BLaER1 (cell line): ENCODE measurements at regions not wholly inside any gene's neighbourhood (a gene's known extent, or its start where the extent isn't known, plus 50 kb on each side); places are given as distances from the start of the nearest gene placed in this dataset.
"Not testable (repeated sequence)": the region's sequence is repeated elsewhere in the genome, so short reads cannot be mapped to it uniquely, and the experiment has no call there.

Source experiments
- H3K27ac ChIP-seq: shearing (Covaris generic); formaldehyde crosslinking; 2 replicates; pipeline ENCODE4 v1.8.1; 2022
- H3K27me3 ChIP-seq: shearing (Covaris generic); formaldehyde crosslinking; 2 replicates; pipeline ENCODE4 v1.8.1; 2022
- H3K36me3 ChIP-seq: shearing (Covaris generic); formaldehyde crosslinking; 2 replicates; pipeline ENCODE4 v1.8.1; 2022
- H3K4me1 ChIP-seq: shearing (Covaris generic); formaldehyde crosslinking; 2 replicates; pipeline ENCODE4 v1.8.1; 2022
- H3K4me2 ChIP-seq: shearing (Covaris generic); formaldehyde crosslinking; 2 replicates; pipeline ENCODE4 v1.8.1; 2022
- H3K4me3 ChIP-seq: shearing (Covaris generic); formaldehyde crosslinking; 2 replicates; pipeline ENCODE4 v1.8.1; 2022
- H3K9ac ChIP-seq: shearing (Covaris generic); formaldehyde crosslinking; 2 replicates; pipeline ENCODE4 v1.8.1; 2022
- H3K9me3 ChIP-seq: shearing (Covaris generic); formaldehyde crosslinking; 2 replicates; pipeline ENCODE4 v1.8.1; 2022
- H4K20me1 ChIP-seq: shearing (Covaris generic); formaldehyde crosslinking; 2 replicates; pipeline ENCODE4 v1.8.1; 2022
- Cebpa-rat ChIP-seq: shearing (Covaris generic); IDR thresholded peaks from 2 replicates; pipeline ENCODE4 v1.8.1; 2022

DNA sequence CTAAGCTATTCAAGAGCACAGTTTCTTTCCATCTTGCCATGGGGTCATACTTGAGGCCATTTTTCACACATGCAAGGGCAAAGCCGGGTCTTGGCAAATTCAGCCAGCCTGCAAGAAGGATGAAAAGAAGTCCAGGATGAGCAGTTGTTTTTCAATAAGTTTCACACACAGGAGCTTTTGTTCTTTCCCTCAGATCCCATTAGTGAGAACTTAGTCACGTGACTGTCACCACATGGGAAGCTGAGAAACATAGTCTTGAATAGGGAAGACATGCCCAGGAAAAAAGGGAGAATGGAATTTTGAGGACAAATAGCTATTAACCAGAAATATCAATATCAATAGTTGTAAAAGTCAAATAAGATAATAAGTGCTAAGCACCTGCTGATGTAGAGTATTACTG is 137.7 kb downstream of the AHR start:
- Histone ChIP-seq H3K9ac (no peak overlapping the region), H3K36me3 (peaks cover 21% of the 10 kb centered on the region; the same call in 1 of the 2 replicates), H3K27ac (no peak overlapping the region), H3K4me3 (no peak overlapping the region), H3K4me1 (no peaks in the 10 kb centered on the region), H4K20me1 (no peaks in the 10 kb centered on the region), H3K27me3 (no peaks in the 10 kb centered on the region), H3K4me2 (no peak overlapping the region), H3K9me3 (peaks cover 27% of the 10 kb centered on the region)
- no peak for TF ChIP-seq Cebpa-rat

GRCh38 chr7:17437586-17437985 is 139.1 kb downstream of the AHR start:
- Histone ChIP-seq H3K27me3 (no peaks in the 10 kb centered on the region), H3K9me3 (peaks cover 30% of the 10 kb centered on the region), H4K20me1 (no peaks in the 10 kb centered on the region), H3K4me3 (no peak overlapping the region), H3K9ac (no peak overlapping the region), H3K4me2 (no peak overlapping the region), H3K27ac (no peak overlapping the region), H3K4me1 (no peaks in the 10 kb centered on the region), H3K36me3 (peaks cover 21% of the 10 kb centered on the region; the same call in 1 of the 2 replicates)
- TF ChIP-seq Cebpa-rat = no peak

DNA sequence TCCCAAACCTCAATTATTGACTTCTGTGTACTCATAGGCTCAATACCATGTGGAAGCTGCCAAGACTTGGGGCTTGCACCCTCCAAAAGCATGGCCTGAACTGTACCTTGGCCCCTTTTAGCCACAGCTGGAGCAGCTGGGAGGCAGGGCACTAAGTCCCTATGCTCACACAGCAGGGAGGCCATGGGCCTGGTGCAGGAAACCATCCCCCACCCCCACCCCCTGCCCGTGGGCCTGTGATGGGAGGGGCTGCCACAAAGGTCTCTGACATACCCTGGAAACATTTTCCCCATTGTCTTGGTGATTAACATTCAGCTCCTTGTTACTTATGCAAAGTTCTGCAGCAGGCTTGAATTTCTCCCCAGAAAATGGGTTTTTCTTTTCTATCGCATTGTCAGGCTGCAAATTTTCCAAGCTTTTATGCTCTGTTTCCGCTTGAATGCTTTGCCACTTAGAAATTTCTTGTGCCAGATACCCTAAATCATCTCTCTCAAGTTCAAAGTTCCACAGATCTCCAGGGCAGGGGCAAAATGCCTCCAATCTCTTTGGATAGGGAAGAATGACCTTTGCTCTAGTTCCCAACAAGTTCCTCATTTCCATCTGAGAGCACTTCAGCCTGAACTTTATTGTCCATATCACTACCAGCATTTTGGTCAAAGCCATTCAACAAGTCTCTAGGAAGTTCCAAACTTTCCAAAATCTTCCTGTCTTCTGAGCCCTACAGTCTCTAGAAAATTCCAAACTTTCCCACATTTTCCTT is 141.8 kb downstream of the AHR start:
- not testable (repeated sequence) for H3K4me1 ChIP-seq, H4K20me1 ChIP-seq, H3K4me3 ChIP-seq, H3K4me2 ChIP-seq, H3K9ac ChIP-seq, H3K27me3 ChIP-seq, H3K27ac ChIP-seq
- H3K9me3 ChIP-seq = peaks cover 26% of the 10 kb centered on the region
- H3K36me3 ChIP-seq = peaks cover 14% of the 10 kb centered on the region; the same call in 1 of the 2 replicates

- Histone ChIP-seq H3K9ac (no peak overlapping the region), H3K36me3 (peaks cover 10% of the 10 kb centered on the region; the same call in 1 of the 2 replicates), H3K4me2 (no peak overlapping the region), H3K4me3 (no peak overlapping the region), H4K20me1 (no peaks in the 10 kb centered on the region), H3K4me1 (no peaks in the 10 kb centered on the region), H3K27me3 (no peaks in the 10 kb centered on the region), H3K9me3 (peaks cover 27% of the 10 kb centered on the region), H3K27ac (no peak overlapping the region)
- TF ChIP-seq Cebpa-rat = no peak
These were observed 142.4 kb downstream of the AHR start for GRCh38 chr7:17440831-17441230.

DNA sequence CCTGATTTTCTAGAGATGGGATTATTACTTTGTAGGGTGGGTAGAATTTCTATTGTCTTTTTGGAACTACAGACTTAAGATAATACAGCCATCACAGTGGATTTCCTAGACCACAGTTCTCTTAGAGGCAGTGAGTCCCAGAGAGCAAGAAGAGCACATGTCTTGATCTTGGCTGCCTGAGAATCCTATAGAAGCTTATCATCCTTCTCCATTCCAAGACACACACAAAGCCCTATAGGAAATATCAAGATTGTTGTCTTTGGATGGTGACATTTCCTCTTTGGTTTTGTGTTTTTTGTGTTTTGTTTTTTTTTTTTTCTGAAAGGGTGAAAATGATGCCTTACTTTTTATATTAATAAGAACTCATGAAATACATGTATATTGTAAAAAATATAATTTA is 143.1 kb downstream of the AHR start:
- Histone ChIP-seq H3K27ac (no peak overlapping the region), H4K20me1 (no peaks in the 10 kb centered on the region), H3K36me3 (peaks cover 8% of the 10 kb centered on the region; the same call in 1 of the 2 replicates), H3K4me3 (no peak overlapping the region), H3K4me1 (no peaks in the 10 kb centered on the region), H3K9me3 (peaks cover 35% of the 10 kb centered on the region), H3K4me2 (no peak overlapping the region), H3K27me3 (no peaks in the 10 kb centered on the region), H3K9ac (no peak overlapping the region)
- no peak for TF ChIP-seq Cebpa-rat

DNA sequence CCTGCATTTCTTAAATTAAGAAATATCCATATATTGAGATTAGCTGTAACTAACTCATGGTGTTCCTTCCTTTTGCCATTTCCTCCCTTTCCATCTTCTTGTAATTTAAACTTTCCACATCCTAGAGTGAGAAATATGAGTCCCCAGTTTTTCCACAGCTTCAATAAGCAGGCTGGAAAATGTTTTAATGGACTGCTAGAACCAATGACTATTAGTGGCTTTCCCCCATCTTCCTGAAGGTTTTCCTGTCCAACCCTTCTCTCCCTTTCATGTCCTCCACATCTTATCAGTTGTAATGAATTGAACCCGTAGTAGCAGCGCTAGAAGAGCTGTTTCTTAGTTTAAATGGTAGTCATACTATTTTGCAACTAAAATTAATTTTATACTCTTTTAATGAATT is 145.7 kb downstream of the AHR start:
- Histone ChIP-seq H3K9me3 (peaks cover 51% of the 10 kb centered on the region), H3K27ac (no peak overlapping the region), H3K4me1 (no peaks in the 10 kb centered on the region), H3K4me2 (no peak overlapping the region), H3K4me3 (no peak overlapping the region), H3K9ac (no peak overlapping the region), H4K20me1 (no peaks in the 10 kb centered on the region), H3K27me3 (no peaks in the 10 kb centered on the region), H3K36me3 (peaks cover 10% of the 10 kb centered on the region)
- TF ChIP-seq Cebpa-rat = no peak

DNA sequence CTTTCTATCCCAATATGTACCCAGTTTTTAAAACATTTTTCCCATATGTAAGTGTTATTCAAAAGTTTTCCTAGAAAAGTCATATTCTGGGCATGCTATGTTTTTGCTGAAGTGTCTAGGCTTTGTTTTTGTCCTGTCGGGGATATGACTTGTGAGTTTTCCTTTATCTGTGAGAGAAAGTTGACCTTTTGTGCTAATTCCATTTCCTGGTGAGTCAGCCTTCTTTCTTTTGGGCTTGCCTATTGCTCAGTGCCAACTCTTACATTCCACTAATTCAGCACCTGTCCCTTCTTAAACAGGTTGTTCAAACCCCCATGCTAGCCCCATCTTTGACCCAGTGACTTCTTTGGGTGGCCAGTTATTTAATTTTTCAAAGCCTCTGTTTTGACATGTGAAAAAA is 146.2 kb downstream of the AHR start:
- Histone ChIP-seq H3K4me2 (no peak overlapping the region), H3K27me3 (no peaks in the 10 kb centered on the region), H3K9ac (no peak overlapping the region), H3K27ac (no peak overlapping the region), H3K36me3 (peaks cover 13% of the 10 kb centered on the region), H3K4me3 (no peak overlapping the region), H3K4me1 (no peaks in the 10 kb centered on the region), H4K20me1 (no peaks in the 10 kb centered on the region), H3K9me3 (peaks cover 51% of the 10 kb centered on the region)
- TF ChIP-seq Cebpa-rat = no peak

- Histone ChIP-seq H3K4me3 (no peak overlapping the region), H3K9ac (no peak overlapping the region), H3K9me3 (peaks cover 43% of the 10 kb centered on the region), H4K20me1 (no peaks in the 10 kb centered on the region), H3K36me3 (peaks cover 17% of the 10 kb centered on the region), H3K4me2 (no peak overlapping the region), H3K27ac (no peak overlapping the region), H3K4me1 (no peaks in the 10 kb centered on the region), H3K27me3 (no peaks in the 10 kb centered on the region)
- TF ChIP-seq Cebpa-rat = no peak
These were observed 147.9 kb downstream of the AHR start for GRCh38 chr7:17446340-17446739.

- Histone ChIP-seq H3K9me3 (peaks cover 53% of the 10 kb centered on the region), H3K36me3 (peaks cover 26% of the 10 kb centered on the region), H3K9ac (no peak overlapping the region), H3K4me1 (no peaks in the 10 kb centered on the region), H3K4me2 (no peak overlapping the region), H3K27ac (no peak overlapping the region), H3K27me3 (no peaks in the 10 kb centered on the region), H4K20me1 (no peaks in the 10 kb centered on the region), H3K4me3 (no peak overlapping the region)
- TF ChIP-seq Cebpa-rat = no peak
These were observed 149.5 kb downstream of the AHR start for GRCh38 chr7:17447728-17448478.
